Sigmoid colon (tissue), 6 donors: ENCODE measurements at regions not wholly inside any gene's neighbourhood (a gene's known extent, or its start where the extent isn't known, plus 50 kb on each side); places are given as distances from the start of the nearest gene placed in this dataset.

Experiments
- DNase-seq: peaks from one replicate; pipeline ENCODE4 v3.0.0-alpha.2; 2019
- H3K27ac ChIP-seq, 4 donors: fragments of 200-600 bp; sonication (generic); one replicate each; pipeline ENCODE4 v1.5.1; 2016 to 2019; ENCODE audit warnings: mild to moderate bottlenecking in 1 of 4
- H3K27me3 ChIP-seq, 3 donors: fragments of 200-600 bp; sonication (generic); one replicate each; pipeline ENCODE4 v1.5.1; 2019; ENCODE audit warnings: mild to moderate bottlenecking in 1 of 3
- H3K36me3 ChIP-seq, 4 donors: fragments of 200-600 bp; sonication (generic); one replicate each; pipeline ENCODE4 v1.5.1; 2016 to 2019
- H3K4me1 ChIP-seq, 4 donors: fragments of 200-600 bp; sonication (generic); one replicate each; pipeline ENCODE4 v1.5.1; 2017 to 2019
- H3K4me3 ChIP-seq, 4 donors: fragments of 200-600 bp; sonication (generic); one replicate each; pipeline ENCODE4 v1.5.1; 2017 to 2019; ENCODE audit warnings: mild to moderate bottlenecking in 2 of 4, moderate library complexity in 1 of 4
- H3K9me3 ChIP-seq, 4 donors: fragments of 200-600 bp in 3 of 4; sonication (generic) in 3 of 4; one replicate each; pipeline versions ENCODE4 v1.5.1 to v1.6.1; 2013 to 2019
- EP300 ChIP-seq, 4 donors: sonication (generic); formaldehyde crosslinking; IDR thresholded peaks; one replicate each; pipeline ENCODE4 v1.6.1; 2017; ENCODE audit warnings: antibody characterized with exemption in 4 of 4
- POLR2A ChIP-seq, 2 donors: fragments of 450-650 bp; IDR thresholded peaks; one replicate each; pipeline ENCODE4 v1.6.1; 2016; ENCODE audit warnings: antibody characterized with exemption in 2 of 2, mild to moderate bottlenecking in 2 of 2, moderate library complexity in 2 of 2
- POLR2AphosphoS5 ChIP-seq, 4 donors: sonication (generic); formaldehyde crosslinking; IDR thresholded peaks; one replicate each; pipeline ENCODE4 v1.6.1; 2017; ENCODE audit warnings: antibody characterized with exemption in 4 of 4
- WGBS, 2 donors: extraction: QIAGEN DNeasy Blood & Tissue Kit; methylation state at CpG; one replicate each; pipeline ENCODE4 v1.1.7; 2013; 5-methylcytosine and 5-hydroxymethylcytosine counted together
- intact Hi-C: fragments of 100-400 bp; cut with DNase I; formaldehyde crosslinking; loops from one replicate; pipeline ENCODE4 v1.15.1; 2023
- TF ChIP-seq, protein P1 (sequence below), 4 experiments: fragments of 450-650 bp in 3 of 4; fragments of 200-600 bp in 1 of 4; IDR thresholded peaks; one replicate each; pipeline ENCODE4 v1.5.1; 2016 to 2019; ENCODE audit warnings: antibody characterized with exemption in 4 of 4, mild to moderate bottlenecking in 3 of 4, moderate library complexity in 2 of 4
- donor health status: healthy with polysubstance abuse.
- donor health status: healthy.

DNA sequence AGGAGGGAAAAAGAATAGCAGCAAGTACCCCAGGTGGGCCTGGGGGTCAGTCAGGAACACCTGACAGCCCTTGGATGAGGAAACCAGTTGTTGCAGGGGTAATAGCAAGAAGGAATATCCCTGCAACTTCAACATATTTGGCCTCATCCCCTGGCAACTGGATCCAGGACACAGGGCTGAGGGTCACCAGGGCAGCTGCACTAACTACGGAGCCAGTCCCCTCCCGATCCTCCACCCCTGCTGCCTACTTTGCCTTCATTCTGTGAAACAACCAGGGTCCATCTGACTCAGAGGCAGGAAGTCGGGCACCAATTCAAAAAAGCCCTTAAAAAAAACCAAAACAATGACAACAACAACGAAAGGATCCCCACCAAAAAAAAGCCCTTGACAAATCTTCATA lies 52.9 kb downstream of the FRMPD3 start:
- intact Hi-C loops: no loop called here
- H3K9me3 ChIP-seq: no peaks in the 10 kb centered on the region
- H3K4me1 ChIP-seq: peaks cover 0 to 10% (median 0%) of the 10 kb centered on the region in 4 donors
- H3K27ac ChIP-seq: no peak overlapping the region
- H3K36me3 ChIP-seq: no peaks in the 10 kb centered on the region
- WGBS, 2 donors: 72 to 75% methylated on average over 4 of the region's 4 CpGs
- no peak for DNase-seq
- TF ChIP-seq POLR2A (IDR thresholded peaks at IDR 0.05): no peak
- TF ChIP-seq POLR2AphosphoS5 (IDR thresholded peaks at IDR 0.05): no peak
- TF ChIP-seq EP300 (IDR thresholded peaks at IDR 0.05): no peak
- TF ChIP-seq, protein P1, sequence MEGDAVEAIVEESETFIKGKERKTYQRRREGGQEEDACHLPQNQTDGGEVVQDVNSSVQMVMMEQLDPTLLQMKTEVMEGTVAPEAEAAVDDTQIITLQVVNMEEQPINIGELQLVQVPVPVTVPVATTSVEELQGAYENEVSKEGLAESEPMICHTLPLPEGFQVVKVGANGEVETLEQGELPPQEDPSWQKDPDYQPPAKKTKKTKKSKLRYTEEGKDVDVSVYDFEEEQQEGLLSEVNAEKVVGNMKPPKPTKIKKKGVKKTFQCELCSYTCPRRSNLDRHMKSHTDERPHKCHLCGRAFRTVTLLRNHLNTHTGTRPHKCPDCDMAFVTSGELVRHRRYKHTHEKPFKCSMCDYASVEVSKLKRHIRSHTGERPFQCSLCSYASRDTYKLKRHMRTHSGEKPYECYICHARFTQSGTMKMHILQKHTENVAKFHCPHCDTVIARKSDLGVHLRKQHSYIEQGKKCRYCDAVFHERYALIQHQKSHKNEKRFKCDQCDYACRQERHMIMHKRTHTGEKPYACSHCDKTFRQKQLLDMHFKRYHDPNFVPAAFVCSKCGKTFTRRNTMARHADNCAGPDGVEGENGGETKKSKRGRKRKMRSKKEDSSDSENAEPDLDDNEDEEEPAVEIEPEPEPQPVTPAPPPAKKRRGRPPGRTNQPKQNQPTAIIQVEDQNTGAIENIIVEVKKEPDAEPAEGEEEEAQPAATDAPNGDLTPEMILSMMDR (IDR thresholded peaks at IDR 0.05): no peak
- peaks cover 0 to 15% (median 7%) of the 10 kb centered on the region in 3 donors for H3K27me3 ChIP-seq
- no peak overlapping the region for H3K4me3 ChIP-seq

DNA sequence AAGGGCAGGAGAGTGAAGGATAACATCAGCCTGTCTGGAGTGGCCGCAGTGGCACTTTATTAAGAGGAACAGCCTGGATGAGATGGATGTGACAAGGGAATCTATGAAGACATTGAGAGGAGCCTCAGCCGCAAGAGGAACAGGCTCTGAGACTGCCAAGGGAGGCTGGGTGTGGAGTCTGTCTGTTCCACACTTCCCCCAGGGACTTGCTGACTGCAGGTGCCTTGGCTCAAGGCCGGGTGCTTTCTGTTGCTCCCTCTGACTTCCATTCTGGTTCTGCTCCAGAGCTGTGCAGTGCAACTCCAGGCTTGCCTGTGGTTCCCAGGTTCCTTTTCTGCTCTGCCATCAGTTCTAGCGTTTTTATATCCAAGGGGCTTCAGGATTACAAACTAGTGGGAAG lies 54.6 kb downstream of the FRMPD3 start:
- 80 to 86% methylated on average over 4 of the region's 4 CpGs for WGBS, 2 donors
- no peaks in the 10 kb centered on the region for H3K9me3 ChIP-seq
- H3K36me3 ChIP-seq: no peaks in the 10 kb centered on the region
- DNase-seq: no peak
- peaks cover 0 to 22% (median 15%) of the 10 kb centered on the region in 3 donors for H3K27me3 ChIP-seq
- TF ChIP-seq, protein P1 (IDR thresholded peaks at IDR 0.05): no peak
- no peak for TF ChIP-seq EP300 (IDR thresholded peaks at IDR 0.05)
- TF ChIP-seq POLR2AphosphoS5 (IDR thresholded peaks at IDR 0.05): no peak
- TF ChIP-seq POLR2A (IDR thresholded peaks at IDR 0.05): no peak
- H3K4me3 ChIP-seq: no peak overlapping the region
- H3K27ac ChIP-seq: no peak overlapping the region
- peaks cover 0 to 12% (median 0%) of the 10 kb centered on the region in 4 donors for H3K4me1 ChIP-seq
- intact Hi-C loops: no loop called here

DNA sequence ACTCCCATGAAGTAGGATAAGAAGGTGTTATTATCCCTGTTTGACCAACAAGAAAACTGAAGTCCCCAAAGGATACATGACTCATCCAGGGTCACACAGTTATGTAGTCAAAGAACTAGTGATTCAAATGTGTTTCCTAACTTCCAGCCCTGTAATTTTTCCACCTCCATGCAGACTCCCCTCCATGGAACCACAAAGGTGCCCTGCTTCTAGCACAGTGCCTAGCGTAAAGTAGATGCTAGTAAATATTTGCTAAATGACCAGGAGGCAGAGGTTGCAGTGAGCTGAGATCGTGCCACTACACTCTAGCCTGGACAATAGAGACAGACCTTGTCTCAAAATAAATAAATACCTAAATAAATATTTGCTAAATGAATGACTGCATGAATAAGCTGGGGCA lies 55.8 kb downstream of the FRMPD3 start:
- intact Hi-C loops: no loop called here
- DNase-seq: no peak
- TF ChIP-seq POLR2A (IDR thresholded peaks at IDR 0.05): no peak
- Histone ChIP-seq H3K4me1 (peaks cover 0 to 12% (median 0%) of the 10 kb centered on the region in 4 donors), H3K27me3 (peaks cover 0 to 22% (median 15%) of the 10 kb centered on the region in 3 donors), H3K27ac (no peak overlapping the region), H3K4me3 (no peak overlapping the region), H3K9me3 (no peaks in the 10 kb centered on the region), H3K36me3 (no peaks in the 10 kb centered on the region)
- 53 to 78% methylated on average over 2 of the region's 2 CpGs for WGBS, 2 donors

DNA sequence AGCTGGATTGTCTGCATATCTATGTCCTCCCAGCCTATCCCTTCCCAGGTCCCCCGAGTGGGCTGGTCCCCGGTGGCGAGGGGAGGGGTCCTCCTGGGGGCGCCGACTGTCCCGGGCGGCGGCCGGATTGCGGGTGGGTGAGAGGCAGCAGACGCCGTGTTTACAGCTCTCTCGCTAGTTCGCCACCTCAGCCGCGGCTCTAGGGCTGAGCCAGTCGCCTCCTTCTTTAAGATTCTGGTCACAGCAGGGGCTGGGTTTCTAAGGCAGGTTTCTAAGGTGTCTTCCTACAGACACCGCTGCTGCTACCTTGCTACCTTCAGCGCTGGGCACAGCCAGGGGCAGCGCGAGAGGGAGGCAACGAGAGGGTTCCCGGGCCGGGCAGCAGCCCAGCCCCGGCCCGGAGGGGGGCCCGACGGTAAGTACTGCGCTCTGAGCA lies 57.2 kb downstream of the FRMPD3 start:
- Histone ChIP-seq H3K4me1 (peaks cover 0 to 12% (median 0%) of the 10 kb centered on the region in 4 donors), H3K4me3 (peak overlapping the region in 1 of 4 donors; percentile 3), H3K27ac (no peak overlapping the region), H3K9me3 (no peaks in the 10 kb centered on the region), H3K27me3 (peaks cover 0 to 22% (median 15%) of the 10 kb centered on the region in 3 donors), H3K36me3 (no peaks in the 10 kb centered on the region)
- 3% methylated on average over 29 of the region's 29 CpGs for WGBS, 2 donors
- intact Hi-C loops: no loop called here
- TF ChIP-seq, protein P1 (IDR thresholded peaks at IDR 0.05): no peak
- TF ChIP-seq POLR2AphosphoS5 (IDR thresholded peaks at IDR 0.05) (no peak), POLR2A (IDR thresholded peaks at IDR 0.05) (no peak), EP300 (IDR thresholded peaks at IDR 0.05) (no peak)
- no peak for DNase-seq

DNA sequence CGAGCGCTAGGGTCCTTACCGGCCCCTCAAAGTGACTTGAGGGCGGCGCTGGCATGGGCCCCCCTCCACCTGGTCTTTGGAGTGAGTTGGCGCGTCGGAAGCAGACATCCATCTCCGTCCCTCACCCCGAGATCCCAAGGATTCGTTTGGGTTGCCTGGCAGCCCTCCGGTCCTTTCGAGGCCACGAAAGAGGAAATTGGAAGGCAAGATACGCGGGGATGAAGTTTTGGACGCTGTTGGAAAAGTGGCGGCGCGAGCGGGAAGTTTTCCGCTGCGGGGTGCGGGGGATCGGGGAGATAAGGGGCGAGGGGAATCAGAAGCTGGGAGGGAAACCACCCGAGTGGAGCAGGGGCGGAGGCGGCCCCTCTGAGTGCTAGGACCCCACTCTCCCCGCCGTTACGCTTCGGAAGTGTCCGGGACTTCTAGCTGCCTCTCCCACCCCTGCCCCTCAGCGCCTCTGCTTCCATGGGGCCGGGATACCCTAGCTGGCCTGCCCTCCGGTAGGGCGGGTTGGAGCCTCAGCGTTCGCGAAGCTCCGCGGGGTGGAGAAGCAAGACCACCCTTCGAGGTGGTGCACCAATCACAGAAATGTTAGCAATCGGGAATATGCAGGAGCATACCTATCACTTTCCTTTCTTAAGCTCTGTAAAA lies 57.8 kb downstream of the FRMPD3 start:
- Histone ChIP-seq H3K4me3 (peak overlapping the region in 1 of 4 donors; percentile 3), H3K27me3 (peaks cover 0 to 22% (median 15%) of the 10 kb centered on the region in 3 donors), H3K27ac (no peak overlapping the region), H3K9me3 (no peaks in the 10 kb centered on the region), H3K36me3 (no peaks in the 10 kb centered on the region), H3K4me1 (peaks cover 0 to 12% (median 0%) of the 10 kb centered on the region in 4 donors)
- TF ChIP-seq POLR2A (IDR thresholded peaks at IDR 0.05): no peak
- TF ChIP-seq, protein P1 (IDR thresholded peaks at IDR 0.05): no peak
- no peak for TF ChIP-seq POLR2AphosphoS5 (IDR thresholded peaks at IDR 0.05)
- TF ChIP-seq EP300 (IDR thresholded peaks at IDR 0.05): no peak
- intact Hi-C loops: no loop called here
- 8 to 17% methylated on average over 43 to 44 of the region's 45 CpGs for WGBS, 2 donors
- no peak for DNase-seq
